Upper lobe of left lung (tissue), 4 donors: ENCODE measurements at regions not wholly inside any gene's neighbourhood (a gene's known extent, or its start where the extent isn't known, plus 50 kb on each side); places are given as distances from the start of the nearest gene placed in this dataset.

ENCODE experiments used
- CTCF ChIP-seq, 6 experiments: fragments of 450-650 bp in 4 of 6; fragments of 200-600 bp in 2 of 6; sonication (generic) in 2 of 6; IDR thresholded peaks; one replicate each; pipeline ENCODE4 v1.5.1; 2016 to 2019; ENCODE audit warnings: antibody characterized with exemption in 6 of 6
- POLR2A ChIP-seq, 4 donors: fragments of 450-650 bp; IDR thresholded peaks; one replicate each; pipeline ENCODE4 v1.5.1; 2016 to 2017; ENCODE audit warnings: antibody characterized with exemption in 4 of 4, mild to moderate bottlenecking in 2 of 4

- TF ChIP-seq CTCF (IDR thresholded peaks at IDR 0.05) (no peak), POLR2A (IDR thresholded peaks at IDR 0.05) (no peak)
These were observed 579.6 kb downstream of the NLGN4X start for GRCh38 chrX:5648941-5649568.
